Cardiac fibroblast (primary cell): ENCODE measurements at regions not wholly inside any gene's neighbourhood (a gene's known extent, or its start where the extent isn't known, plus 50 kb on each side); places are given as distances from the start of the nearest gene placed in this dataset.

ENCODE experiments used
- DNase-seq, 2 donors: peaks; one replicate each; pipeline versions ENCODE4 v3.0.0 to v3.0.0-alpha.2; 2010; ENCODE audit warnings: low read depth in 2 of 2
- H3K4me3 ChIP-seq, 2 donors: replicated peaks in 1 of 2; 1 replicate in 1 of 2; 2 replicates in 1 of 2; pipeline ENCODE4 v1.5.1; 2011; ENCODE audit warnings: low read depth in 2 of 2, low read length in 2 of 2, mild to moderate bottlenecking in 2 of 2, moderate library complexity in 1 of 2
- TF ChIP-seq, protein P1 (sequence below): IDR thresholded peaks from one replicate; pipeline ENCODE4 v1.5.1; 2011; ENCODE audit warnings: low read depth, mild to moderate bottlenecking, low read length, inconsistent platforms

DNA sequence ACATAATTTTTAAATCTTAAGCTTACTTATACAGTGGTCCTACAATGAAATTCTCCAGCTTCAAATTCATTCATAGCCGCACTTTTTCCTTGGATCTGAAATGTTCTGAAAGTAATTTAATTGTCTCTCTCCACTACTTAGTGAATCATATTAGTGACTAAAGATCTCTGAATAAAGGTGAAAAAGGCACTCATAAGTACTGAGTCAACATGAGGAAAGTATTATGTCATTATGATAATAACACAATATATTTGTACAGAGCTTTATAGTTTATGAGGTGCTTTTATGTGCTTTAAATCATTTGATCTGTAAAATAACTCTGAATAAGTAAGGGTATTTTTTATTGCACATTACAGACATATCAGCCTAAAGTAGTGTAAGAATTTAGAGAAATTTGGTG is 628.2 kb upstream of the SLITRK5 start:
- TF ChIP-seq, protein P1, sequence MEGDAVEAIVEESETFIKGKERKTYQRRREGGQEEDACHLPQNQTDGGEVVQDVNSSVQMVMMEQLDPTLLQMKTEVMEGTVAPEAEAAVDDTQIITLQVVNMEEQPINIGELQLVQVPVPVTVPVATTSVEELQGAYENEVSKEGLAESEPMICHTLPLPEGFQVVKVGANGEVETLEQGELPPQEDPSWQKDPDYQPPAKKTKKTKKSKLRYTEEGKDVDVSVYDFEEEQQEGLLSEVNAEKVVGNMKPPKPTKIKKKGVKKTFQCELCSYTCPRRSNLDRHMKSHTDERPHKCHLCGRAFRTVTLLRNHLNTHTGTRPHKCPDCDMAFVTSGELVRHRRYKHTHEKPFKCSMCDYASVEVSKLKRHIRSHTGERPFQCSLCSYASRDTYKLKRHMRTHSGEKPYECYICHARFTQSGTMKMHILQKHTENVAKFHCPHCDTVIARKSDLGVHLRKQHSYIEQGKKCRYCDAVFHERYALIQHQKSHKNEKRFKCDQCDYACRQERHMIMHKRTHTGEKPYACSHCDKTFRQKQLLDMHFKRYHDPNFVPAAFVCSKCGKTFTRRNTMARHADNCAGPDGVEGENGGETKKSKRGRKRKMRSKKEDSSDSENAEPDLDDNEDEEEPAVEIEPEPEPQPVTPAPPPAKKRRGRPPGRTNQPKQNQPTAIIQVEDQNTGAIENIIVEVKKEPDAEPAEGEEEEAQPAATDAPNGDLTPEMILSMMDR, result no peak
- no peak for DNase-seq
- H3K4me3 ChIP-seq, result no peak overlapping the region

DNA sequence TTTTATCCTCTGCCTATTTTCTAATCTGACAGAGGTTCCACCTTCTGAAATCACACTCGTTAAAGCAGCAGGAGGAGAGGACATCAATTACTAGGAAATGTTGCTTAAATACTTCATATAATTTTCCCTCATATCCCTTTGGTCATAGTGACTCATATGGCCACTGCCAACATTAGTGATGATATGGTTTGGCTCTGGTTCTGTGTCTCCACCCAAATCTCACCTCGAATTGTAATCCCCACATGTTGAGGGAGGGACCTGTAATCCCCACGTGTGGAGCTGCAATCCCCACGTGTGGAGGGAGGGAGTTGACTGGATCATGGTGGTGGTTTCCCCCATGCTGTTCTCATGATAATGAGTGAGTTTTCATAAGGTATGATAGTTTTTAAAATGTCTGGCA is 618.4 kb upstream of the SLITRK5 start:
- peak in 1 of 2 donors; percentile 4 for DNase-seq
- no peak overlapping the region for H3K4me3 ChIP-seq
- TF ChIP-seq, protein P1, result no peak

DNA sequence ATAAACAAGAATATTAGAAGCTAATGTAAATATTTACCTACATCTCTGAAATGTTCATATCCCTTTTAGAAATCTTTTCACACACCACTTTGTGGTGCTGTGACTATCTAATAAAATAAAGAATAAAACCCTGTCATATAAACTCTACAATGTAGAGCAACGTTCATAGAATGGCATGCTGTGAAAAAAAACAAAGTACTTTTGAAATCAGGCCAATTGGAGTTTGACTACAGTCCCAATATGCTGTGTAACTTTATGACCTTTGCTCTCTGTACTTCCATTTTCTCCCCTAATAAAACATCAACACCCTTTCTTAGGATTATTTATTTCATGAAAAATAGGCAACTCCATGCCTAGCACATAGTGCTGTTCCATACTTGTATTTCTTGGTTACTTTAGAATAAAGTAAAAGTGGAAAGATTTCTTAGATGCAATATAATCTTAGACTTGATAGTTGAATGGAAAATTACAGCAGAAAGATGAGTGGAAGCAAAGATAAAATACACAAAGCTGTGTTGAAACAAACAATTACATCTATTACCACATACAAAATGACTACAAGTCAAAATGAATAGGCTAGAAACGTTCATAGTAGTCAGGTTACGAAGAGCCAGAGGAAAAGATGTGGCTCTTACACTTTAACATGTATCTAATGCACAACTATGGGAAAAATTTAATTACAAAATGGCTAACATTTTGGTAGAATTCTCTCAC is 613.2 kb upstream of the SLITRK5 start:
- H3K4me3 ChIP-seq, result no peak overlapping the region
- TF ChIP-seq, protein P1, result no peak
- peak in 1 of 2 donors; percentile 15 for DNase-seq

DNA sequence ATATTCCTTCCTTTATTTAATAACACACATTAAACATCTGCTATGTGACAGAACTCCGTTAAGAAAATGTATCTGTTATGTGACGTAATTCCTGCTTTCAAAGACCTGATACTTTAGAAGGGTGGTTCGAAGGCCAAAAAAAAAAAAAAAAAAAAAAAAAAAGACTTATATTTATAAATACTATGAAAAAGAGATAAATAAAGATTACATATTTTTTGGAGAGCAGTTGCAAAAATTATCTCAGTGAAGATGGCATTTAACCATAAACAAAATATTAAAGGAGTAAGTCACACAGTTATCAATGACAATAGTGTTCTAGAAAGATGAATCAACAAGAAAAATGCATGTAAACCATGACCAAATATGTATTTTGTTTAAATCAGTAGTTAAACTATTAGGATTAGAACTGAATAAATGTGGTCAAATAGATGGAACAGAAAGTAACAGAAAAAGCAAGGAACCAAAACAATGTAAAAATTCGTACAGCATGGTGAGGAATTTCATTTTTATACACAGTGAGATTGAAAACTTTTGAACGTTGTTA is 612.3 kb upstream of the SLITRK5 start:
- DNase-seq, result no peak
- TF ChIP-seq, protein P1, result no peak
- no peak overlapping the region for H3K4me3 ChIP-seq

DNA sequence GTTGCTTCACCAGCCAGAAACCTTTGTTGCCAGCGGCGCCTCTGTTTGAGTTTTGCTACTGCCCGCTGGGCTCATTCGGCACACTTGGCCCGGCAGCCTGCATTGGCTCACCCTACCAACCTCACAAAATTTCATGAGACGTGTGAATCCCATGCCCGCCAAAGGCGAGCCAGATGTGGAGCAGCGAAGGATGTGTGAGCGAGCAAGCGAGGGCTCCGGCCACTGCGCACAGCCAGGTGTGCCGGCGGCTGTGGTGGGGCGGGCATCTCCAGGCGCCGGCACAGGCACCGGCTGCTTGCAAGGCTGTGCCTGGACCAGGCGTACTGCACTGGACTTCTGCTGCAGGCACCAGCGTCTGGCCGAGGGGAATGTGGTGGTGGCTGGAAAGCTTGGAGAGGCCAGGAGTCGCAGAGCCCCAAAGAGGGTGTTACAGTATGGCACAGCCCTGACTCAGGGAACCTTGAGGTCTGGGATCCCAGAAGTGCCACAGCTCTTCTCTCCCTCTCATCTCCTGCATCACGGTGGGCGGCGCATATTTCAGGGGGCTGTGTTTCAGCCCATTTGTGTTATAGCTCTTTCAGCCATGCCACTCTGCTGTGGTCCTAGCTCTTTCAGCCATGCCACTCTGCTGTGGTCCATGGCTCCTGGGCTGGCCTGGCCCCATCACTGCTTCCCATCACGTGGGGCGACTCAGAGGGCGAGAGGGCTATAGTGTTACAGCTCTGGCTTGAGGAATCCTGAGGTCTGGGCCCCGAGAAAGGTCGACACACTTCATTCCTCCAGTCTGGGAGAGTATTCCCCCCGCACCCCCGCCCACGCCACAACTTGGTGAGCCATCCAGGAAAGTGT is 592.0 kb upstream of the SLITRK5 start:
- no peak for DNase-seq
- H3K4me3 ChIP-seq, result no peak overlapping the region
- TF ChIP-seq, protein P1, result no peak

DNA sequence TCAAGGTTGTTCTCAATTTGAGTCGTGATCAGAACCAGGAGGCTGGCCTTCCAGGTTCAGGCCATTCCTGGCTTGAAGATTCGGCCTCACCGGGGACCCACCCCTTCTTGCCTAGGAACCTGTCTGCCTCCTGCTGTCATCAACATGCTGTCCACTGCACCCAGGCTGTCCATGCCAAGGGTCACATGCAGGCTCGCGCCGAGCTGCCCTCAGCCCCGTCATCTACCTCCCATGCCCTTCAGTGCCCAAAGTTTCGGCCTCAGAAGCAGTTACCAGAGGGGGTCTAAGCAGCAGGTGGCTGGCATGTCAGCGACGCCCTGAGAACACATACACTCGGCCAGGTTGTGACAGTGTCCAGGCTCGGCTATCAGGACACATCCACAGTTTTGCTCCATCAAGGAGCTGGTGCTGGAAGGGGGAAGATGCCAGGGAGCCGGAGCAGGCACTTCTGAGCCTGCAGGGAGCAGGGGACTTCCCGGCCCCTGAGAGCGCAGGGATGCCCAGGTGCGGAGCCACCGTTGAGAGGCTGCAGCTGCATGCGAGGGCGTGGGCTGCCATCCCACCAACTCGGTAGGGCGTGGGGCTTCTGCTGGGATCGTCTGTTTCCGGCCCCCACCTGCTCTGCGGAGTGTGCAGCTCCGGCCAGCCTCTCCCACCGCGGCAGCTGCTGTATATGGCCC is 590.9 kb upstream of the SLITRK5 start:
- DNase-seq, result no peak
- no peak overlapping the region for H3K4me3 ChIP-seq
- TF ChIP-seq, protein P1, result no peak
